ENCODE measurements at regions not wholly inside any gene's neighbourhood (a gene's known extent, or its start where the extent isn't known, plus 50 kb on each side); places are given as distances from the start of the nearest gene placed in this dataset.

GRCh38 chr6:78150425-78150824 lies 497.6 kb downstream of the MEI4 start:
- H3K36me3 ChIP-seq = no peaks in the 10 kb centered on the region
- no peaks in the 10 kb centered on the region for H3K27me3 ChIP-seq
- DNase-seq = no peak
- TF ChIP-seq POLR2A (IDR thresholded peaks at IDR 0.05) = no peak
- TF ChIP-seq CTCF (IDR thresholded peaks at IDR 0.05) = no peak
- no peak overlapping the region for H3K4me3 ChIP-seq
- no peaks in the 10 kb centered on the region for H3K4me1 ChIP-seq
- H3K27ac ChIP-seq = no peak overlapping the region
- H3K9me3 ChIP-seq = no peaks in the 10 kb centered on the region

- Histone ChIP-seq H3K27me3 (no peaks in the 10 kb centered on the region), H3K27ac (no peak overlapping the region), H3K4me1 (no peaks in the 10 kb centered on the region), H3K9me3 (no peaks in the 10 kb centered on the region), H3K36me3 (no peaks in the 10 kb centered on the region), H3K4me3 (no peak overlapping the region)
- TF ChIP-seq POLR2A (IDR thresholded peaks at IDR 0.05) (no peak), CTCF (IDR thresholded peaks at IDR 0.05) (no peak)
- DNase-seq = no peak
Measured at GRCh38 chr6:78153976-78154375, 501.1 kb downstream of the MEI4 start.

GRCh38 chr6:78157606-78158005 lies 504.8 kb downstream of the MEI4 start:
- Histone ChIP-seq H3K27ac (no peak overlapping the region), H3K36me3 (no peaks in the 10 kb centered on the region), H3K4me1 (no peaks in the 10 kb centered on the region), H3K27me3 (no peaks in the 10 kb centered on the region), H3K9me3 (no peaks in the 10 kb centered on the region), H3K4me3 (no peak overlapping the region)
- DNase-seq = no peak
- TF ChIP-seq CTCF (IDR thresholded peaks at IDR 0.05) (no peak), POLR2A (IDR thresholded peaks at IDR 0.05) (no peak)

- Histone ChIP-seq H3K9me3 (no peaks in the 10 kb centered on the region), H3K27me3 (no peaks in the 10 kb centered on the region), H3K4me1 (no peaks in the 10 kb centered on the region), H3K27ac (no peak overlapping the region), H3K4me3 (no peak overlapping the region), H3K36me3 (no peaks in the 10 kb centered on the region)
- no peak for DNase-seq
- TF ChIP-seq CTCF (IDR thresholded peaks at IDR 0.05) (no peak), POLR2A (IDR thresholded peaks at IDR 0.05) (no peak)
Measured at GRCh38 chr6:78188891-78189290, 536.1 kb downstream of the MEI4 start.

- Histone ChIP-seq H3K9me3 (no peaks in the 10 kb centered on the region), H3K4me3 (no peak overlapping the region), H3K27ac (no peak overlapping the region), H3K27me3 (no peaks in the 10 kb centered on the region), H3K4me1 (no peaks in the 10 kb centered on the region), H3K36me3 (no peaks in the 10 kb centered on the region)
- no peak for DNase-seq
- TF ChIP-seq CTCF (IDR thresholded peaks at IDR 0.05) (no peak), POLR2A (IDR thresholded peaks at IDR 0.05) (no peak)
Measured at GRCh38 chr6:78192057-78192456, 539.2 kb downstream of the MEI4 start.

GRCh38 chr6:78199044-78199443 lies 546.2 kb downstream of the MEI4 start:
- Histone ChIP-seq H3K27me3 (no peaks in the 10 kb centered on the region), H3K4me1 (no peaks in the 10 kb centered on the region), H3K9me3 (no peaks in the 10 kb centered on the region), H3K27ac (no peak overlapping the region), H3K4me3 (no peak overlapping the region), H3K36me3 (no peaks in the 10 kb centered on the region)
- TF ChIP-seq CTCF (IDR thresholded peaks at IDR 0.05) (no peak), POLR2A (IDR thresholded peaks at IDR 0.05) (no peak)
- DNase-seq = no peak

Data from Peyer's patch (tissue), 4 donors.